Dendritic cell treated with granulocyte-macrophage colony-stimulating factor and Interleukin-4, amounts not matched to agents 40 ng/mL and 50 ng/mL, for 4 days (primary cell): ENCODE measurements at regions not wholly inside any gene's neighbourhood (a gene's known extent, or its start where the extent isn't known, plus 50 kb on each side); places are given as distances from the start of the nearest gene placed in this dataset.

Experiments
- H3K27ac Mint-ChIP-seq: one replicate; pipeline ENCODE4 v1.8.0; 2022; ENCODE audit warnings: mild to moderate bottlenecking, mixed read lengths
- H3K27me3 Mint-ChIP-seq: one replicate; pipeline ENCODE4 v1.8.0; 2022; ENCODE audit warnings: mild to moderate bottlenecking, mixed read lengths
- H3K36me3 Mint-ChIP-seq: one replicate; pipeline ENCODE4 v1.8.0; 2022; ENCODE audit warnings: low read depth, mixed read lengths
- H3K4me1 Mint-ChIP-seq: one replicate; pipeline ENCODE4 v1.8.0; 2022; ENCODE audit warnings: low read depth, mixed read lengths
- H3K4me3 Mint-ChIP-seq: one replicate; pipeline ENCODE4 v1.8.0; 2022; ENCODE audit warnings: mild to moderate bottlenecking, moderate library complexity, mixed read lengths
- H3K9me3 Mint-ChIP-seq: one replicate; pipeline ENCODE4 v1.8.0; 2022; ENCODE audit warnings: mixed read lengths
- intact Hi-C: fragments of 100-400 bp; cut with micrococcal nuclease; formaldehyde crosslinking; loops from one replicate; pipeline ENCODE4 v1.15.0; 2022

GRCh38 chr10:120727001-120727400, 124.2 kb upstream of the WDR11 start:
- Mint-ChIP-seq H3K36me3 (no peaks in the 10 kb centered on the region), H3K4me3 (no peak overlapping the region), H3K9me3 (no peaks in the 10 kb centered on the region), H3K27ac (no peak overlapping the region), H3K27me3 (no peaks in the 10 kb centered on the region), H3K4me1 (no peaks in the 10 kb centered on the region)
- intact Hi-C loops: no loop called here

GRCh38 chr10:120729547-120729946, 121.6 kb upstream of the WDR11 start:
- Mint-ChIP-seq H3K4me1 (no peaks in the 10 kb centered on the region), H3K4me3 (no peak overlapping the region), H3K9me3 (no peaks in the 10 kb centered on the region), H3K27me3 (no peaks in the 10 kb centered on the region), H3K27ac (no peak overlapping the region), H3K36me3 (no peaks in the 10 kb centered on the region)
- intact Hi-C loops: no loop called here

GRCh38 chr10:120732067-120732466, 119.1 kb upstream of the WDR11 start:
- intact Hi-C loops: no loop called here
- H3K27me3 Mint-ChIP-seq: peaks cover 3% of the 10 kb centered on the region
- H3K4me3 Mint-ChIP-seq: no peak overlapping the region
- H3K27ac Mint-ChIP-seq: no peak overlapping the region
- peaks cover 11% of the 10 kb centered on the region for H3K4me1 Mint-ChIP-seq
- H3K9me3 Mint-ChIP-seq: no peaks in the 10 kb centered on the region
- H3K36me3 Mint-ChIP-seq: no peaks in the 10 kb centered on the region

- no peaks in the 10 kb centered on the region for H3K9me3 Mint-ChIP-seq
- peaks cover 3% of the 10 kb centered on the region for H3K27me3 Mint-ChIP-seq
- intact Hi-C loops: no loop called here
- H3K36me3 Mint-ChIP-seq: no peaks in the 10 kb centered on the region
- peaks cover 11% of the 10 kb centered on the region for H3K4me1 Mint-ChIP-seq
- H3K4me3 Mint-ChIP-seq: no peak overlapping the region
- H3K27ac Mint-ChIP-seq: no peak overlapping the region
Observed at GRCh38 chr10:120732643-120733313, 118.4 kb upstream of the WDR11 start.

- Mint-ChIP-seq H3K4me1 (peaks cover 11% of the 10 kb centered on the region), H3K4me3 (no peak overlapping the region), H3K27ac (no peak overlapping the region), H3K27me3 (peaks cover 5% of the 10 kb centered on the region), H3K9me3 (no peaks in the 10 kb centered on the region), H3K36me3 (no peaks in the 10 kb centered on the region)
- intact Hi-C loops: no loop called here
Observed at GRCh38 chr10:120734483-120735078, 116.6 kb upstream of the WDR11 start.

- intact Hi-C loops: no loop called here
- Mint-ChIP-seq H3K4me1 (peaks cover 11% of the 10 kb centered on the region), H3K9me3 (no peaks in the 10 kb centered on the region), H3K36me3 (no peaks in the 10 kb centered on the region), H3K27ac (no peak overlapping the region), H3K4me3 (no peak overlapping the region), H3K27me3 (peaks cover 5% of the 10 kb centered on the region)
Observed at GRCh38 chr10:120735315-120735714, 115.8 kb upstream of the WDR11 start.

GRCh38 chr10:120735773-120736371, 115.3 kb upstream of the WDR11 start:
- Mint-ChIP-seq H3K9me3 (no peaks in the 10 kb centered on the region), H3K27ac (no peak overlapping the region), H3K27me3 (peaks cover 5% of the 10 kb centered on the region), H3K4me1 (peaks cover 11% of the 10 kb centered on the region), H3K4me3 (no peak overlapping the region), H3K36me3 (no peaks in the 10 kb centered on the region)
- intact Hi-C loops: loop anchor here (1.0 kb wide), 1 partner anchor 313 kb away; no protein-coding TSS in a partner anchor

- H3K36me3 Mint-ChIP-seq: no peaks in the 10 kb centered on the region
- no peak overlapping the region for H3K4me3 Mint-ChIP-seq
- intact Hi-C loops: loop anchor here (1.0 kb wide), 1 partner anchor 313 kb away; no protein-coding TSS in a partner anchor
- peaks cover 5% of the 10 kb centered on the region for H3K27me3 Mint-ChIP-seq
- H3K9me3 Mint-ChIP-seq: no peaks in the 10 kb centered on the region
- peaks cover 11% of the 10 kb centered on the region for H3K4me1 Mint-ChIP-seq
- H3K27ac Mint-ChIP-seq: no peak overlapping the region
Observed at GRCh38 chr10:120736377-120736776, 114.8 kb upstream of the WDR11 start.

- no peak overlapping the region for H3K27ac Mint-ChIP-seq
- H3K4me3 Mint-ChIP-seq: no peak overlapping the region
- intact Hi-C loops: no loop called here
- H3K27me3 Mint-ChIP-seq: peaks cover 5% of the 10 kb centered on the region
- no peaks in the 10 kb centered on the region for H3K9me3 Mint-ChIP-seq
- no peaks in the 10 kb centered on the region for H3K36me3 Mint-ChIP-seq
- H3K4me1 Mint-ChIP-seq: peaks cover 11% of the 10 kb centered on the region
Observed at GRCh38 chr10:120738658-120739057, 112.5 kb upstream of the WDR11 start.

GRCh38 chr10:120741396-120741795, 109.8 kb upstream of the WDR11 start:
- Mint-ChIP-seq H3K4me1 (peaks cover 14% of the 10 kb centered on the region), H3K4me3 (no peak overlapping the region), H3K9me3 (no peaks in the 10 kb centered on the region), H3K27me3 (peaks cover 2% of the 10 kb centered on the region), H3K27ac (no peak overlapping the region), H3K36me3 (no peaks in the 10 kb centered on the region)
- intact Hi-C loops: no loop called here

- Mint-ChIP-seq H3K27ac (no peak overlapping the region), H3K4me1 (peaks cover 15% of the 10 kb centered on the region), H3K36me3 (no peaks in the 10 kb centered on the region), H3K9me3 (no peaks in the 10 kb centered on the region), H3K27me3 (peaks cover 2% of the 10 kb centered on the region), H3K4me3 (no peak overlapping the region)
- intact Hi-C loops: no loop called here
Observed at GRCh38 chr10:120742373-120742772, 108.8 kb upstream of the WDR11 start.

- Mint-ChIP-seq H3K27ac (no peak overlapping the region), H3K27me3 (no peaks in the 10 kb centered on the region), H3K36me3 (no peaks in the 10 kb centered on the region), H3K4me1 (peaks cover 20% of the 10 kb centered on the region), H3K4me3 (no peak overlapping the region), H3K9me3 (no peaks in the 10 kb centered on the region)
- intact Hi-C loops: no loop called here
Observed at GRCh38 chr10:120744040-120744439, 107.1 kb upstream of the WDR11 start.

- no peak overlapping the region for H3K4me3 Mint-ChIP-seq
- no peaks in the 10 kb centered on the region for H3K9me3 Mint-ChIP-seq
- H3K27me3 Mint-ChIP-seq: no peaks in the 10 kb centered on the region
- peaks cover 36% of the 10 kb centered on the region for H3K4me1 Mint-ChIP-seq
- intact Hi-C loops: no loop called here
- no peaks in the 10 kb centered on the region for H3K36me3 Mint-ChIP-seq
- peak overlapping the region; percentile 55 for H3K27ac Mint-ChIP-seq
Observed at GRCh38 chr10:120746001-120746777, 105.0 kb upstream of the WDR11 start.

GRCh38 chr10:120748519-120748918, 102.6 kb upstream of the WDR11 start:
- Mint-ChIP-seq H3K4me1 (peaks cover 36% of the 10 kb centered on the region), H3K9me3 (no peaks in the 10 kb centered on the region)

More at GRCh38 chr10:120748519-120748918, 102.6 kb upstream of the WDR11 start:
- Mint-ChIP-seq H3K27ac (peak overlapping the region; percentile 51), H3K27me3 (no peaks in the 10 kb centered on the region), H3K4me3 (no peak overlapping the region), H3K36me3 (no peaks in the 10 kb centered on the region)
- intact Hi-C loops: no loop called here
